ENCODE measurements at regions not wholly inside any gene's neighbourhood (a gene's known extent, or its start where the extent isn't known, plus 50 kb on each side); places are given as distances from the start of the nearest gene placed in this dataset.
"Not testable (repeated sequence)": the region's sequence is repeated elsewhere in the genome, so short reads cannot be mapped to it uniquely, and the experiment has no call there.

DNA sequence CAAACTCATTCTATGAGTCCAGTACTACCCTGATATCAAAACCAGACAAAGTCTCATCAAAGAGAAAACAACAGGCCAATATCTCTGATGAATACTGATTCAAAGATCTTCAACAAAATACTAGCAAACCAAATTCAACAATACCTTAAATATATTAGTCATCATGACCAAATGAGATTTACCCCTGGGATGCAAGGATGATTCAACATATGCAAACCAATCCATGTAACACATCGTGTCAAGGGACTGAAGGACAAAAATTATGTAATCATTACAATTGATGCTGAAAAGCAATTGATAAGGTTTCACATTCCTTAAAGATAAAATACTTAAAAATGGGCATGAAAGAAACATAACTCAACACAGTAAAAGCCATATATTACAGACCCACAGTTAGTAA is 1476.9 kb downstream of the SI start:
- DNase-seq, result no peak

DNA sequence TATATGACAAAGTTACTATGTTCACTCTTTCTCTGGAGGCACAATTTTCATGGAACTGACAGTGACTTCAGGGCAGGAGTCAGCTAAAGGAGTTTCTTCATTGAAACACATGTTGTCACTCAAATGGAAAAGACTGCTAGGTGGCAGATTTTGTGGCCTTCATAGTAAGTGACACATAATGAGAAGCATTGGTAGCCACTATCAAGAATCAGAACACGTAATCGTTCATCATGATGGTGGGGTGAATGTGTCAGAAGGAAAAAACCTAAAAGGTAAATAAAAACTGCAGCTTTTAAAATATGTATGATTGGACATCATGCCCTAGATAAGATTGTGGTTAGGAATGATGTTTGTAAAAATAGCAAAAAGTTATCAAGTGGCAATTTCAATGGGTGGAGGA is 1491.0 kb downstream of the SI start:
- no peak for DNase-seq

DNA sequence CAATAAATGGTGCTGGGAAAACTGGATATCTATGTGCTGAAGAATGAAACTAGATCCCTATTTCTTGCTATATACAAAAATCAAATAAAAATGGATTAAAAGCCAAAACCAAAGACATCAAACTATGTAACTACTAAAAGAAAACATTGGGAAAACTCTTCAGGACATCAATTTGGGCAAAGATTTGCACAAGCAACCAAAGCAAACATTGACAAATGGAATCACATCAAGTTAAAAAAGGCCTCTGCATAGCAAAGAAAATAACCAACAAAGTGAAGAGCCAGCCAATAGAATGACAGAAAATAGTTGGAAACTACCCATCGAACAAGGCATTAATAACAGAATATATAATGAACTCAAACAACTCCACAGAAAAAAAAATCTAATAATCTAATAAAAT is 1495.3 kb downstream of the SI start:
- no peak for DNase-seq

DNA sequence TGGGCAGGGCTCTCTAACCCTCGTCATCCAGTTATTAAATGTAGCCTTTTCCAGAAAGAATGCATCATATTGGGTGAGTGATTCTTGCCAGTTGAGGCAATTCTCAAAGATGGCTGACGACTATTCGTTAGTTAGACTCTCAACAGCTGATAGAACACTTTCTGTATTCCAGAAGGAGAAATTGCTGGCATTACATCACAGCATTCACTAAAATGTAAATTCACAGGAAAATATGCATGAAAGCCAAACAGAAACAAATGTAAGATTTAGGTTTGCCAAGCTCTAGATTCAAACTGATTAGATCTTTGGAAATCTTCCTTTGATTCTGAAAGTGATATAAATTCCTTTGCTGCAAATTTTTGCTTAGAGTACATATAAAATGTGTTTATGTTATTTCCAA is 1501.0 kb downstream of the SI start:
- DNase-seq, result no peak

DNA sequence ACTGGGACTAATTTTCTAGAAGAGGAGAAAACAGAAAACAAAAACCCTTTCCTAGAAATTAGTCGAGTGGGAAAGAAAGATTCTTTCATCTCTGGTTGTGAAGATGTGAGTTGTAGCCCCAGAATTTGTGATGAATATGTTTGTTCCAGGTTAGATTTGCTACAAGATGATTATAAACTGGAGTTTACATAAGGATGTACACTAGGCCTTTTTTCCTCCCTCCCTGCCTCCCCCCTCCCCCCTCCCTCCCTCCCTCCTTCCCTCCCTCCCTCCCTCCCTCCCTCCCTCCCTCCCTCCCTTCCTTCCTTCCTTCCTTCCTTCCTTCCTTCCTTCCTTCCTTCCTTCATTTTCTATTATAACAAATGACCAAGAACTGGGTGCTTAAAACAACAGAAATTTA is 1502.0 kb downstream of the SI start:
- no peak for DNase-seq

DNA sequence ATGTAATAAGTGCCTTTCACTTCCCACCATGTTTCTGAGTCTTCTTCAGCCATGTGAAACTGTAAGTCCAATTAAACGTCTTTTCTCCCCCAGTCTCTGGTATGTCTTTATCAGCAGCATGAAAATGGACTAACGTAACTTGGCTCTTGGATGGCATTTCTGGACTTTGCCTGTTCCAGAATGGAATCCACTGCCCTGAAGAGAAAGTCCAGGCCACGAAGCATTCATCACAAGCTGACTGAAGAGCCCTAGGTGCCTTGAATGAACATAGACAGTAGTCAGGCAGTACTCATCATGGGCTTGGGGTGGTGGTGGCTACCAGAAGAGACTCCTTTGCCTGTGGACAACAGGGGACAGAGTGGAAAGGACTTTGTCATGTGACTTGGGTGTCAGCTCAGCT is 1505.0 kb downstream of the SI start:
- no peak for DNase-seq

DNA sequence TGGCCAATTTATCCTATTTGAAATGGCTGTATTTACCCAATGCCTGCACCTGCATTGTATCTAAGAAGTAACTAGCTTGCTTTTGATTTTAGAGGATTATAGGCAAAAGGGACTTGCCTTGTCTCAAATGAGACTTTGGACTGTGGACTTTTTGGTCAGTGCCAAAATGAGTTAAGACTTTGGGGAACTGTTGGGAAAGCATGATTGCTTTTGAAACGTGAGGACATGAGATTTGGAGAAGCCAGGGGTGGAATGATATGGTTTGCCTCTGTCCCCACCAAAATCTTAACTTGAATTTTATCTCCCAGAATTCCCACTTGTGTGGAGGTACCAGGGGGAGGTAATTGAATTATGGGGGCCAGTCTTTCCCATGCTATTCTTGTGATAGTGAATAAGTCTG is 1505.4 kb downstream of the SI start:
- no peak for DNase-seq

DNA sequence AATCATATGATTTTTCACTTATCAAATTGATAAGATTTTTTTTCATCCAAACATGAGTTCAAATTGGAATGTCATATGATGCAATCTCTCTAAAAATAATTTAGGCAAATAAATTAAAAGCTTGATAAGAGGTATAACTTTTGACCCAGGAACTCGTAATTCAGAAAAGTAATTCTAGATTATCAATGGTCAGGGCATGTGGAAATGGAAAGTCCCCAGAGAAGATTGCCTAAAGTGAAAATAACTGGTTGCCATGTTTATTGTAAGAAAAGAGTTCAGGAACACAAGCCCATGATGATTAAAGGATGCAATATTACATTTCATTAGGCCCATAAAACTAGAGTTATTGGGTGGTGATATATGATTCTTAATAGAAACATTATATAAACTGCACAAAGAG is 1514.8 kb downstream of the SI start:
- no peak for DNase-seq

DNA sequence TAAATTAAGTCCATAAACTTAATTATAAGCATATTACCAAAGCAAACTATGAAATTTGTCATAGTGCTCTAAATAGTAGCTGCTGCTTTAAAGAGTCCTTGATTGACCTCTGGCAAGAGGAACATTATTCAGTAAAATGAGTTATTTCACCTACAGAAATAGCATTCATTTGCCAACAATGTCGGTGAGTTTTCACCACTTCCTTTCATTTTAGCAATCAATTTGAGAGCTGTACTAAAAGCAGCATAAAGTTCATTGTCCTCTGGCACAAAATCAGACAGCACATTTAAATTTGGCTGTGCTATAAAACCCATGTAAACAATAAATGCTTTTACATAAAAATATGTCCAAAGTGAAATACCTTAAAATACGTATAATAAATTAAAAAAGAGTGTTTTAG is 1515.7 kb downstream of the SI start:
- no peak for DNase-seq

DNA sequence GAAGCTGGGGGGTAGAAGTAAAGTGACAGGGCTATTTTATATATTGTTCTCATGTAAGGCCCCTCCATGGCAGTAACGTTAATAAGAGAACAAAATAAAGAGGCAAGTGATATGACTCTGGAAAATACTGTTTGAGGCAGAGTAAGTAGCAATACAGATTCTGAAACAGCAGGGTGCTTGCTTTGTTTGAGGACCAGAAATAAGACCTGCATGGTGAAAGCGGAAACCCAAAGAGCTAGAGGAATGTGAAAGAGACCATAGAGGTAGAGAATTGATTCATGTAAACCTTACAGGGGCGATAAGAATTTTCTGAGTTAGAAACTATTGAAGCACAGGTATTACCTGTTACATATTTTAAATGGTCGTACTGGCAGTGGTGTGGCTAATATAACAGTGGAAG is 1517.1 kb downstream of the SI start:
- DNase-seq, result no peak

DNA sequence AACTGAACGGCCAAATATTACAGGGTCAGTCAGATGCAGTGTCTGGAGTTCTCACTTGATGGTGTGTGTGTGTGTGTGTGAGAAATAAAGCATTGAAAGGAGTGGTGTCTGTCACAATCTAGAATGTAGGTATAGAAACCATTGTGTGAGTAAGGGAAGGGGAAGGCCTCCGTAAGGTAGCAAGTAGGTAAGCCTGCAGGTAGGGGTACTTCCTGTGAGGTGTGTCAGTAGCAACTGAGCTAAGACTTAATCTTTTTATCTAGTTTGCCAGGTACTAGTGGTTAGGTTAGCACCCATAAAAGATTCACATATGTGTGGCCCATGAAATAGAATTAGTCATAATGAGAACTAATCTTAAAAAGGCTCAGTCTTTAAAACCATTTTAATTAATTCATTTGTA is 1517.8 kb downstream of the SI start:
- no peak for DNase-seq

DNA sequence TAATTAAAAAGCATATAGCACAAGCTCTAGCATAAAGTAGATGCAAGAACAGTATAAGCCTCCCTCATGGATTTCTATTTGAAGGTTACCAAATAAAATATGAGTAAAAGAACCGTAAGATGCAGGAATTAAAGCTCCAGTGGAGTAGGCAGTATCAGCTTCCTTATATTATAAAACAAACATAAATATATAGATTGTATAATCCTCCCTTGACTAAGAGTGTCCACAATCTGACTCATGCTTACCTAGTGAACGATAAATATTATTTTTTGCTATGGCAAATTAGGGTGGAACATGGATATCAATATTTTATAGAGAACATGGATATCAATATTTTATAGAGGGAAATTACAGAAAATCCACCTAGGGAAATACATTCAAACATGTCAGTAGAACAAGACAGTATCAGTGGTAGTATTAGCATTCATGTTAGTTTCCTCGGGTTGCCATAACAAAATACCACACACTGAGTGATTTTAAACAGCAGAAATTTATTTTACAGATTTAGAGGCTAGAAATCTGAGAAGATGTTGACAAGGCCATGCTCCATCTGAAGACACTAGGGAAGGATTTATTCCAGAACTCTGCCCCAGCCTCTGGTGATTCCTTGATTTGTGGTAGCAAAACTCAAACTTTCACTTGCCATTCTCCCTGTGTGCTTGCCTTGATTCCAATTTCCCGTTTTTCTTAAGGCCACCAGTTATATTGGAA is 1521.3 kb downstream of the SI start:
- DNase-seq, result no peak

DNA sequence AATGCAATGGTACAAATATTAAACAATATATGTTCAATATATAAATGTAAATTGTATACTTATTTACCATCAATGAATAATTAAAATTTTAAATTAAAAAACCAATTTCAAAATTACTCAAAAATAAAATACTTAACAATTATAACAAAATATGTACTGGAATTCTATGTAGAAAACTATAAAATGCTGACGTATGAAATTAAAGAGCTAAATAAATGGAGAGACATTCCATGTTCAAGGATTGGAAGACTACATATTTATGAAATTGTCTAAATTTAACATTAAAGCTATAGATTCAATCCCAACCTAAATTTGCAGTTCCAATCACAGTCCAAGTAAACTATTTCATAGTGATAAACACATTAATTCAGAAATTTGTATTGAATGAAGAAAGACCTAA is 1522.4 kb downstream of the SI start:
- no peak for DNase-seq

DNA sequence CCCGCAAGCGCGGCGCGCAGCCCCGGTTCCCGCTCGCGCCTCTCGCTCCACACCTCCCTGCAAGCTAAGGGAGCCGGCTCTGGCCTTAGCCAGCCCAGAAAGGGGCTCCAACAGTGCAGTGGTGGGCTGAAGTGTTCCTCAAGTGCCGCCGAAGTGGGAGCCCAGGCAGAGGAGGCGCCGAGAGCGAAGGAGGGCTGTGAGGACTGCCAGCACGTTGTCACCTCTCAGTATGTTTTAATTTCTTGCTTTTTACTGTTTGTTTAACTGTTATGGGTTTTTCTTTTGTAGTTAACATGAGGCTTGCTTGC is 1525.7 kb downstream of the SI start:
- no peak for DNase-seq

DNA sequence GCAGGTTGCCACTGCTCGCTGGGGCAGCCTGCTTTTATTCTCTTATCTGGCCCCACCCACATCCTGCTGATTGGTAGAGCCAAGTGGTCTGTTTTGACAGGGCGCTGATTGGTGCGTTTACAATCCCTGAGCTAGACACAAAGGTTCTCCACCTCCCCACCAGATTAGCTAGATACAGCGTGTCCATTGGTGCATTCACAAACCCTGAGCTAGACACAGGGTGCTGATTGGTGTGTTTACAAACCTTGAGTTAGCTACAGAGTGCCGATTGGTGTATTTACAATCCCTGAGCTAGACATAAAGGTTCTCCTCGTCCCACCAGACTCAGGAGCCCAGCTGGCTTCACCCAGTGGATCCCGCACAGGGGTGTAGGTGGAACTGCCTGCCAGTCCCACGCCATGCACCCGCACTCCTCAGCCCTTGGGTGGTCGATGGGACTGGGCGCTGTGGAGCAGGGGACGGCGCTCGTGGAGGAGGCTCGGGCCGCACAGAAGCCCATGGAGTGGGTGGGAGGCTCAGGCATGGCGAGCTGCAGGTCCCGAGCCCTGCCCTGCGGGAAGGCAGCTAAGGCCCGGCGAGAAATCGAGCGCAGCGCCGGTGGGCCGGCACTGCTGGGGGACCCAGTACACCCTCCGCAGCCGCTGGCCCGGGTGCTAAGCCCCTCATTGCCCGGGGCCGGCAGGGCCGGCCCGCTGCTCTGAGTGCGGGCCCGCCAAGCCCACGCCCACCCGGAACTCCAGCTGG is 1526.2 kb downstream of the SI start:
- not testable (repeated sequence) for DNase-seq

DNA sequence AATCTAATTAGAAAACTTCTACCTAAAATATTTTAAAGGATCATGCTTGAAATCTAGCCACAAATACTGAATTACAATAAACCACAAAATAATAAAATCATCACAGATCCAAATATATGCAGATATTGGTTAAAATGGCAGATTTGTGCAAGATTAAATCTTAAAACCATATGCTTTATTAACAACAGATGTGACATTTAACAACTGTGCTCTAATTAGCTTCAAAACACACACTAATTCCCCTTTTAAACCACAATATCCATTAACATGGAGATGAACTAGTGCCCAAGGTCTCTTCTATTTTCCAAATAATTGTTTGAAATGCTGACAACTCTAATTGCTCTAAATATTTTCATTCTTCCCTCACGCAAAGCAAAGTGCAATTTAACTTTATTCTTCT is 1530.3 kb downstream of the SI start:
- DNase-seq, result no peak

DNA sequence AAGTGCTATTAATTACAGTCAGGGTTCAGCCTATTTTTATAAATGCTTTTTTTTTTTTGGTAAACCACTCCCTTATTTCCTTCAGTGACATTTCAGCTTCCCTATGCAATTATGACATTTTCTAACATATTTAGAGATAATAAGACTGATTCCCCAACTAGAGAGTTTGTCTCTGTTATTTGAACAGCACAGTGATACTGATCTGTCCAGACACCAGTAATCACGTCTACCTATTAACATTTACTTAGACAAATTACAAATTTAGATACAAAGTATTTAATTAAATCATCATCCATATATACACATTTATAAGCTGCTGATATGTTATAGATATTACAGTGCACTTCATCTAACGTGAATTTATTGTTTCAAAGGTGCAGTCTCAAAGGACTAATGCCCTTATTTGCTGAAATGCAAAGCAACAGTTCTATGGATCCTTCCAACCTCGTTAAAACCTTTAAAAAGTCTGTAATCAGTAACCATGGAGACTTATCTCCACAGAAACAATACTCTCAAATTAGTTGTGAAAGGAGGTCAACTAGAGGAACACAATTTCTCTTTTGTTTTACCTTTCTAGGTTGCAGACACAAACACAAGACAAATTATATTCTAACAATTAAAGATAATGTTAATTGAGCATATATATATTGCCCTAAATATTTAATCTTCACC is 1531.1 kb downstream of the SI start:
- no peak for DNase-seq

DNA sequence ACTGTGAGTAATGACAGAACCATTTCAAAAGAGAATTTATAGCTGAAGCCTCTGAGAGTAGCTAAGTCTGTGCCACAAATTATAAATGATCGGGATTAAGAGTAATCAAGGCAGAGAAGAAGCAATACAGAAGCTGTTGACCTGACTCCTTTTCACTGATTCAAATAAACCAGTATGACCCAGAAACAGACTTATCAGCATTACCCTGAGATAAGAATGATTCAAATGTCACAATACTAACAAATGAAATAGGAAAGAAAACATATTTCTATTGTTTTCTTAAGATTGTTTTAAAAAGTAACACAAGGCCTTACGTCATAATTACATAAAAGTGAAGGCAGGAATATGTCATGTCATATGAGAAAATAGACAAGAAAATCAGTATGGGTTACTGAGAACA is 1534.6 kb downstream of the SI start:
- DNase-seq, result no peak

DNA sequence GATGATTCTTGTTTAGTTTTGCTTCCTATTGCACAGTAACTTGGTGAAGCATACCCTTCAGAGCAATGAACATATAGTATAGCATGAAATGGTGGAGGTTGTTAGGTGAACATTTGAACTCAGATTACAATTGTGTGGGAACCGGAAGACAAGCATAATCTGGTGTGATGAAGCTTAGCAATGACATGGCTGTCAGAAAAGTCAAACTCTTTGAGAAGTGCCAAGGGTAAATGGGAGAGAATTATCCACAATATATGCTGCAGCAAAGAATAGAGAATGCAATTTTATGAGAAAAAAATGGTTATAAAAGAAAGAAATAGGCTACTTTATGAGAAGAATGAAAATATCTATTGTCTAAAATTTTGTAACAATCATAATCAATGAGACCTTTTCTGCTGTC is 1536.7 kb downstream of the SI start:
- no peak for DNase-seq

DNA sequence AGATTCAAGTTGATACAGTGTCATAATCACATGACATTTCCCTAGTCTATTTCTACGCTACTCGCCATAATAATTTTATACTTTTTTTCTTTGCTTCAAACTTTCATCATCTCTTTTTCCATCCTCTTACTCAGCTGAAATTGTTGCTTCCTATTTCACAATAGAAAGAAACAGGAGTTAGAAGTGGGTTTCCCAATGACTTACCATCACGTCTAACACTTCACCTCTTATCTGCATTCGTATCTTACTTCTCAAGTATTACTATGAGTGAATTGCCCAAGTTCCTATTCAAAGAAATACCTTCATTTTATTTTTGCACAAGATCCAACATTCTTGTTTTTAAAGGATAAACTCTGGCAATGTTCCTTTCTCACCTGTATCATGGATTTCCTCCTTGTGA is 1539.9 kb downstream of the SI start:
- no peak for DNase-seq

DNA sequence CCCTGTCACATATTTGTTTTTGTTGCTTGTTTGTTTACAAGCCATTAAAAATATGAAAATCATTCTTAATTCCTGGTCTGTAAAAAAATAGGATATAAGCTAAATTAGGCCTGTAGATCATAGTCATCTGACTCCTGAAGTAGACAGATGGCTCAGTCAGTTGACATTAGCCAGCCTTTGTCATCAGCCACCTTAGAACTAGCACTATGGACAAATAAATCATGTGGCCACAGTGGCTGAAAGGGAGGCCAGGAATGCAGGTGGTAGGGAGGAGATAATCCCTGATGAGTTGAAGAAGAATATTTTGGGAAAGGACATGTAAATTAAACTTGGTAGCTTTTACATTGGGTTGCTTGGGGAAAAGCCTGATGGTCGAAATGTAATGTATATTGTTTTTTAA is 1544.9 kb downstream of the SI start:
- no peak for DNase-seq

DNA sequence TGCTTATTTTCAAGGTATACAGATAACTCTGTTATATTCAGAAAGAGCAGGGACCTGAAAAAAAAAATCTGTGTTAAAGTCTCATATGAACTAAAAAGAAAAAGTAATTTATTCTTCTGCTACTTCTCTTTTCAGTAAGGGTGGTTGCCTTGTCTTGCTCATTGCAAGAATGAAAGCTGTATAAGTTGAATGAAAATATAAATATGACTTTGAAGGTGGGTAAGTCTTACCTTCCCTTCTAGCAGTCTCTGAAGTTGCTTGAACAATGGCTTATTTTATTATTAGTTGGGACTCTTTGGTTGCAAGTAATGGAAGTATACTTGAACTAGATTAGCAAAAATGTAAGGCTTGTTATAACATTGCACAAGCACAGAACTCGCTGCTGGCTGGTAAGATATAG is 1554.9 kb downstream of the SI start:
- DNase-seq, result no peak

DNA sequence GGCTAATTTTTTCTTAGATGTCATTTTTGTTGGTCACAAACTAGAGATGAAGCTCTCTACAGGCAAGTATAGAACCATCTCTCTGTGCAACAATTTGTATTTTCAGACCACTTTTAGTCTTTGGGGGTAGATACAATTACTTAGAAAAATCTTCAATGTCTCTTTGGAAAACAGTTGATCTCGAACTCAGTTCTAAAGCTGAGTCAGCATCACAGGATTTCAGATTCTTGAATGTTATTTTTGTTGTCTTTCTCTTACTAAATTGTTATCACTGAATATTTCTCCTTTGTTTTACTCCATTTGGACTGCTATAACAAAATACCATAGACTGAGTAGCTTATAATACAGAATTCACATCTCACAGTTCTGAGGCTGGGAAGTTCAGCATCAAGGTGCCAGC is 1557.0 kb downstream of the SI start:
- no peak for DNase-seq

DNA sequence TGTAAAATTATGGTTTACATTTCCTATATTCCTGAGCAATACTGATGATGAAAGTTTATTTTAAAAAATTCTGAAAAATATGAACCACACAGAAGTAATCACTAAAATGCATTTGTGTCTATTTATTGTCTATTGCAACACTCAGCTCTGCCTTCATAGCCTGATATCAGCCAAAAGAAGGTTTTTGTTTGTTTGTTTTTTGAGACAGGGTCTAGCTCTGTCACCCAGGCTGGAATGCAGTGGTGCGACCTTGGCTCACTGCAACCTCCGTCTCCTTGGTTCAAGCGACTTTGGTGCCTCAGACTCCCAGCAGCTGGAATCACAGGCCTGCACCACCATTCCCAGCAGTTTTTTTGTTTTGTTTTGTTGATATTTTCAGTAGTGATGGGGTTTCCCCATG is 1560.2 kb downstream of the SI start:
- no peak for DNase-seq

Data from MV-4-11 (cell line).